Fibroblast of lung (primary cell): ENCODE measurements at regions not wholly inside any gene's neighbourhood (a gene's known extent, or its start where the extent isn't known, plus 50 kb on each side); places are given as distances from the start of the nearest gene placed in this dataset.

ENCODE experiments used
- EZH2 ChIP-seq: IDR thresholded peaks from 2 replicates; pipeline ENCODE4 v1.5.1; 2012; ENCODE audit warnings: low read length, control low read depth, mild to moderate bottlenecking; ENCODE audit errors: missing control alignments
- TF ChIP-seq, protein P1 (sequence below), 2 donors: IDR thresholded peaks in 1 of 2; conservative IDR thresholded peaks in 1 of 2; 1 replicate in 1 of 2; 2 replicates in 1 of 2; pipeline ENCODE4 v1.5.1; 2011 to 2012; ENCODE audit warnings: low read length in 2 of 2, control low read depth in 1 of 2, inconsistent platforms in 1 of 2, low read depth in 1 of 2, mild to moderate bottlenecking in 1 of 2

GRCh38 chr6:11439017-11439420 is 98.5 kb upstream of the TMEM170B start:
- TF ChIP-seq, protein P1, sequence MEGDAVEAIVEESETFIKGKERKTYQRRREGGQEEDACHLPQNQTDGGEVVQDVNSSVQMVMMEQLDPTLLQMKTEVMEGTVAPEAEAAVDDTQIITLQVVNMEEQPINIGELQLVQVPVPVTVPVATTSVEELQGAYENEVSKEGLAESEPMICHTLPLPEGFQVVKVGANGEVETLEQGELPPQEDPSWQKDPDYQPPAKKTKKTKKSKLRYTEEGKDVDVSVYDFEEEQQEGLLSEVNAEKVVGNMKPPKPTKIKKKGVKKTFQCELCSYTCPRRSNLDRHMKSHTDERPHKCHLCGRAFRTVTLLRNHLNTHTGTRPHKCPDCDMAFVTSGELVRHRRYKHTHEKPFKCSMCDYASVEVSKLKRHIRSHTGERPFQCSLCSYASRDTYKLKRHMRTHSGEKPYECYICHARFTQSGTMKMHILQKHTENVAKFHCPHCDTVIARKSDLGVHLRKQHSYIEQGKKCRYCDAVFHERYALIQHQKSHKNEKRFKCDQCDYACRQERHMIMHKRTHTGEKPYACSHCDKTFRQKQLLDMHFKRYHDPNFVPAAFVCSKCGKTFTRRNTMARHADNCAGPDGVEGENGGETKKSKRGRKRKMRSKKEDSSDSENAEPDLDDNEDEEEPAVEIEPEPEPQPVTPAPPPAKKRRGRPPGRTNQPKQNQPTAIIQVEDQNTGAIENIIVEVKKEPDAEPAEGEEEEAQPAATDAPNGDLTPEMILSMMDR (conservative IDR thresholded peaks at IDR 0.05 in 1 of 2, IDR thresholded peaks at IDR 0.05 in 1 of 2; ENCODE audit: low read depth in 1 of 2, low read length in 2 of 2), result no peak
- TF ChIP-seq EZH2, result no peak
